ENCODE measurements at regions not wholly inside any gene's neighbourhood (a gene's known extent, or its start where the extent isn't known, plus 50 kb on each side); places are given as distances from the start of the nearest gene placed in this dataset.
"Not testable (repeated sequence)": the region's sequence is repeated elsewhere in the genome, so short reads cannot be mapped to it uniquely, and the experiment has no call there.

GRCh38 chr7:94176694-94177200, 172.6 kb upstream of the BET1 start:
- DNase-seq, result no peak

GRCh38 chr7:94177441-94177840, 173.3 kb upstream of the BET1 start:
- no peak for DNase-seq

GRCh38 chr7:94178230-94178629, 174.1 kb upstream of the BET1 start:
- DNase-seq, result no peak

GRCh38 chr7:94179466-94179865, 175.3 kb upstream of the BET1 start:
- no peak for DNase-seq

GRCh38 chr7:94182066-94182465, 177.9 kb upstream of the BET1 start:
- DNase-seq, result no peak

- no peak for DNase-seq
These were observed 178.6 kb upstream of the BET1 start for GRCh38 chr7:94182721-94183120.

- DNase-seq, result no peak
These were observed 179.2 kb upstream of the BET1 start for GRCh38 chr7:94183289-94183749.

- DNase-seq, result no peak
These were observed 179.7 kb upstream of the BET1 start for GRCh38 chr7:94183891-94184290.

- DNase-seq, result no peak
These were observed 184.2 kb upstream of the BET1 start for GRCh38 chr7:94188350-94188749.

GRCh38 chr7:94190599-94191061, 186.5 kb upstream of the BET1 start:
- no peak for DNase-seq

GRCh38 chr7:94194426-94194825, 190.3 kb upstream of the BET1 start:
- DNase-seq, result not testable (repeated sequence)

- DNase-seq, result no peak
These were observed 191.0 kb upstream of the BET1 start for GRCh38 chr7:94195201-94195600.

- no peak for DNase-seq
These were observed 191.7 kb upstream of the BET1 start for GRCh38 chr7:94195813-94196212.

- DNase-seq, result no peak
These were observed 189.2 kb upstream of the COL1A2 start for GRCh38 chr7:94205529-94205928.

- DNase-seq, result no peak
These were observed 188.4 kb upstream of the COL1A2 start for GRCh38 chr7:94206295-94206694.

- no peak for DNase-seq
These were observed 182.5 kb upstream of the COL1A2 start for GRCh38 chr7:94212160-94212559.

- DNase-seq, result no peak
These were observed 177.7 kb upstream of the COL1A2 start for GRCh38 chr7:94216944-94217461.

GRCh38 chr7:94217766-94218165, 176.9 kb upstream of the COL1A2 start:
- no peak for DNase-seq

- no peak for DNase-seq
These were observed 172.2 kb upstream of the COL1A2 start for GRCh38 chr7:94222516-94222915.

GRCh38 chr7:94223375-94224084, 171.2 kb upstream of the COL1A2 start:
- no peak for DNase-seq

GRCh38 chr7:94228223-94228622, 166.5 kb upstream of the COL1A2 start:
- no peak for DNase-seq

- no peak for DNase-seq
These were observed 166.0 kb upstream of the COL1A2 start for GRCh38 chr7:94228678-94229077.

- no peak for DNase-seq
These were observed 163.4 kb upstream of the COL1A2 start for GRCh38 chr7:94231305-94231704.

- no peak for DNase-seq
These were observed 157.7 kb upstream of the COL1A2 start for GRCh38 chr7:94236960-94237359.

- no peak for DNase-seq
These were observed 157.3 kb upstream of the COL1A2 start for GRCh38 chr7:94237417-94237816.

Measured in activated CD4-positive, alpha-beta T cell treated with anti-CD3 and anti-CD28 coated beads, Interleukin-2, amount 50 U/mL, for 1 hour (primary cell).